A673 (cell line): ENCODE measurements at regions not wholly inside any gene's neighbourhood (a gene's known extent, or its start where the extent isn't known, plus 50 kb on each side); places are given as distances from the start of the nearest gene placed in this dataset.

Experiments
- BruUV-seq: library from RNA; stranded (reverse); fragments of 400-500 nt; replicated peaks from 2 replicates; lab custom pipeline; 2021; lab: Mats Ljungman, UMichigan
- CTCF ChIA-PET: fragments of 300-600 bp; sonication (Branson Sonifier 250); formaldehyde crosslinking; loops from one replicate; lab custom pipeline; 2022; ENCODE audit warnings: antibody characterized with exemption; lab: Charles Lee
- POLR2A ChIA-PET: fragments of 300-600 bp; sonication (Branson Sonifier 250); formaldehyde crosslinking; loops from one replicate; lab custom pipeline; 2022; ENCODE audit warnings: antibody characterized with exemption; ENCODE audit not compliant: low non-redundant PET; lab: Charles Lee
- DNase-seq: peaks from one replicate; pipeline ENCODE4 v3.0.0-alpha.2; 2015; ENCODE audit warnings: low spot score
- H3K27ac ChIP-seq: fragments of 200-600 bp; sonication (generic); 2 replicates; pipeline ENCODE4 v1.5.1; 2016; ENCODE audit warnings: mixed run types, low read depth, mild to moderate bottlenecking, mixed read lengths, antibody characterized with exemption, low read length; ENCODE audit not compliant: poor library complexity, severe bottlenecking
- H3K27me3 ChIP-seq: fragments of 200-600 bp; sonication (generic); replicated peaks from 2 replicates; pipeline ENCODE4 v1.6.1; 2017; ENCODE audit warnings: mixed run types, low read depth, mild to moderate bottlenecking, mixed read lengths, antibody characterized with exemption, low read length; ENCODE audit not compliant: insufficient read depth, poor library complexity
- H3K36me3 ChIP-seq: fragments of 200-600 bp; sonication (generic); 2 replicates; pipeline ENCODE4 v1.6.1; 2016; ENCODE audit warnings: mixed run types, mild to moderate bottlenecking, mixed read lengths, antibody characterized with exemption, low read length; ENCODE audit not compliant: insufficient read depth, poor library complexity, severe bottlenecking
- H3K4me1 ChIP-seq: fragments of 200-600 bp; sonication (generic); 2 replicates; pipeline ENCODE4 v1.6.1; 2017; ENCODE audit warnings: mixed run types, mild to moderate bottlenecking, mixed read lengths, antibody characterized with exemption, low read length; ENCODE audit not compliant: insufficient read depth, poor library complexity, severe bottlenecking
- H3K4me3 ChIP-seq: fragments of 200-600 bp; sonication (generic); 2 replicates; pipeline ENCODE4 v1.5.1; 2016; ENCODE audit warnings: low read depth, mixed run types, mild to moderate bottlenecking, mixed read lengths, low read length; ENCODE audit not compliant: poor library complexity, severe bottlenecking
- H3K9me3 ChIP-seq: fragments of 200-600 bp; sonication (generic); 2 replicates; pipeline ENCODE4 v1.6.1; 2016; ENCODE audit warnings: mixed run types, low read depth, mild to moderate bottlenecking, mixed read lengths, antibody characterized with exemption, low read length; ENCODE audit not compliant: poor library complexity, severe bottlenecking
- EZH2 ChIP-seq: fragments of 200-600 bp; sonication (generic); IDR thresholded peaks from 2 replicates; pipeline ENCODE4 v1.6.1; 2017; ENCODE audit warnings: borderline replicate concordance, low read depth, mild to moderate bottlenecking, mixed read lengths, antibody characterized with exemption, low read length; ENCODE audit not compliant: poor library complexity, severe bottlenecking
- intact Hi-C: fragments of 100-400 bp; cut with micrococcal nuclease; formaldehyde crosslinking; loops from one replicate; pipeline ENCODE4 v1.10.0; 2022; ENCODE audit not compliant: unreplicated experiment
- TF ChIP-seq, protein P1 (sequence below): fragments of 300-800, 200-600 bp; sonication (generic); conservative IDR thresholded peaks from 2 replicates; pipeline ENCODE4 v1.5.1; 2017; ENCODE audit warnings: low read depth, mild to moderate bottlenecking, antibody characterized with exemption, low read length, moderate library complexity, mixed read lengths

DNA sequence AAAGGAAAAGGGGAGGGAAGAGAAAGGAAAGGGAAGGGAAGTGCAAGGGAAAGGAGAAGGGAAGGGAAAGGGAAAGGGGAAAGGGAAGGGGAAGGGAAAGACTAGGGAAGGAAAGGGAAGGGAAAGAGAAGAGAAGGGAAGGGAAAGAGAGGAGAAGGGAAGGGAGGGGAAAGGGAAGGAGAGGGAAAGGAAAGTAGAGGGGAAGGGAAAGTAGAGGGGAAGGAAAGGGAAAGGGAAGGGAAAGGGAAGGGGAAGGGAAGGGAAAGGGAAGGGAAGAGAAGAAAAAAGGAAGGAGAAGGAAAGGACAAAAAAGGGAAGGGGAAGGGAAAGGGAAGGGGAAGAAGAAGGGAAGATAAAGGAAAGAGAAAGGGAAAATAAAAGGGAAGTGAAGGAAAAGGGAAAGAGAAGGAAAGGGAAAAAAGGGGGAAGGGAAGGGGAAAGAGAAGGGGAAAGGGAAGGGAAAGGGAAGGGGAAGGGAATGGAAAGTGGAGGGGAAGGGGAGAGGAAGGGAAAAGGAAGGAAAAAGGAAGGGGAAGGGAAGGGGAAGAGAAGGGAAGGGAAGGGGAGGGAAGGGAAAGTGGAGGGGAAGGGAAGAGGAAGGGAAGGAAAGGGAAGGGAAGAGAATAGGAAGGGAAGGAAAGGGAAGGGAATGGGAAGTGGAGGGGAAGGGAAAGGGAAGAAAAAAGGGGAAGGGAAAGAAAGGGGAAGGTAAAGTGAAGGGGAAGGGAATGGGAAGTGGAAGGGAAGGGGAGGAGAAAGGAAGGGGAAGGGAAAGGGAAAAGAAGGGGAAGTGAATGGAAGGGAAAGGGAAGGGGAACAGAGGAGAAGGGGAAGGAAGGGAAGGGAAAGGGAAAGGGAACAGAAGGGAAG, 138.2 kb downstream of the SPATA19 start:
- Histone ChIP-seq H3K27ac (no peak overlapping the region), H3K36me3 (no peaks in the 10 kb centered on the region), H3K4me1 (no peaks in the 10 kb centered on the region), H3K9me3 (peaks cover 9% of the 10 kb centered on the region), H3K27me3 (no peaks in the 10 kb centered on the region), H3K4me3 (no peak overlapping the region)
- no TSS peak for BruUV-seq
- intact Hi-C loops: no loop called here
- ChIA-PET CTCF (no interaction called here), POLR2A (no interaction called here)
- no peak for TF ChIP-seq EZH2
- TF ChIP-seq, protein P1, sequence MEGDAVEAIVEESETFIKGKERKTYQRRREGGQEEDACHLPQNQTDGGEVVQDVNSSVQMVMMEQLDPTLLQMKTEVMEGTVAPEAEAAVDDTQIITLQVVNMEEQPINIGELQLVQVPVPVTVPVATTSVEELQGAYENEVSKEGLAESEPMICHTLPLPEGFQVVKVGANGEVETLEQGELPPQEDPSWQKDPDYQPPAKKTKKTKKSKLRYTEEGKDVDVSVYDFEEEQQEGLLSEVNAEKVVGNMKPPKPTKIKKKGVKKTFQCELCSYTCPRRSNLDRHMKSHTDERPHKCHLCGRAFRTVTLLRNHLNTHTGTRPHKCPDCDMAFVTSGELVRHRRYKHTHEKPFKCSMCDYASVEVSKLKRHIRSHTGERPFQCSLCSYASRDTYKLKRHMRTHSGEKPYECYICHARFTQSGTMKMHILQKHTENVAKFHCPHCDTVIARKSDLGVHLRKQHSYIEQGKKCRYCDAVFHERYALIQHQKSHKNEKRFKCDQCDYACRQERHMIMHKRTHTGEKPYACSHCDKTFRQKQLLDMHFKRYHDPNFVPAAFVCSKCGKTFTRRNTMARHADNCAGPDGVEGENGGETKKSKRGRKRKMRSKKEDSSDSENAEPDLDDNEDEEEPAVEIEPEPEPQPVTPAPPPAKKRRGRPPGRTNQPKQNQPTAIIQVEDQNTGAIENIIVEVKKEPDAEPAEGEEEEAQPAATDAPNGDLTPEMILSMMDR: no peak
- no peak for DNase-seq

DNA sequence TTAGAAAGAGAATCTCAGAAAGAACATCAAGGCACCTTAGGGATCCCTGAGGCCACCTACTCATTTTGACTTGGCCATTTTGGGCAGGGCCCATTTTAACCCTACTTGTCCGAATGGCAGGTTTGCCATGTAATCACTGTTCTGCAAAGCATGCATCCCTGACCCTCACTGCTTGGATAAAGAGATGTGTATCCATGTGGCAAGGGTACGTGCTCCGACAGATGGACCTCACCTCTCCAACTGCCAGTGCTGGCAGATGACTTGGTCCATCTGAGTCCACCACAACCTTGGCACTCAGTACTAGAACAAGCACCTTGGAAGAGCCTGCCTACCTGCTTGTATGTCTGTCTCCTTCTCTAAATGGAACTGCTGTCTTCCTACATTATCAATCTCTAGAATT, 139.4 kb downstream of the SPATA19 start:
- Histone ChIP-seq H3K27me3 (no peaks in the 10 kb centered on the region), H3K27ac (no peak overlapping the region), H3K4me1 (no peaks in the 10 kb centered on the region), H3K9me3 (peaks cover 6% of the 10 kb centered on the region), H3K4me3 (no peak overlapping the region), H3K36me3 (no peaks in the 10 kb centered on the region)
- POLR2A ChIA-PET: no interaction called here
- no peak for TF ChIP-seq EZH2
- TF ChIP-seq, protein P1: no peak
- no peak for DNase-seq
- intact Hi-C loops: no loop called here
- BruUV-seq: no TSS peak
- CTCF ChIA-PET: no interaction called here

DNA sequence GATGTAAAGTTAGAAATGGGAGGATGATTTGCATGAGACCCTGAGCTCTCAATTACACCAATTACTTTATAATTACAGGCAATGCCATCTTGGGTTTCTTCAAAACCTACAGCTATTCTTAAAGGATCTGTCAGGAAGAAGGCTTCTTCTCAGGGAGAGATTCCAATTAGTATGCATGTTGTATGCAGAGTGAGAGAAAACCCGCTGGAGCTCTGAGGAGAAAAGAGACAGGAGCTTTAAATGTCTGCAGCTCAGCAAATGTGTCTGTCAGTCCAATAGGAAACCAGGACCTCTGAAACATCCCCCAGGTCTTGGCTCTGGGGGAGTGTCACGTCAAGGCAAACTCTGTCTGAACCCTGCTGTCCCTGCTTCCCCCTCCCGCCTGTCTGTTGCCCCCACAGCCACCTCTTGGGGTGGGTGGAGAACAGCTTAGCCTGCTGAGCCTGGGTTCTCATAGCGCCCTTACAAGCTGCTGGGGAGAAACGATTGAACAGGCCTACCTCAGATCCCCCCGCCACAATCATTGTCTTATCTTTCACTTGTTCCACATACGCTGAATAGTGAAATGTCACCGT, 140.2 kb downstream of the SPATA19 start:
- CTCF ChIA-PET: no interaction called here
- no peaks in the 10 kb centered on the region for H3K36me3 ChIP-seq

More for the DNA sequence above, 140.2 kb downstream of the SPATA19 start:
- Histone ChIP-seq H3K4me3 (no peak overlapping the region), H3K27me3 (no peaks in the 10 kb centered on the region), H3K27ac (no peak overlapping the region), H3K9me3 (peaks cover 6% of the 10 kb centered on the region), H3K4me1 (no peaks in the 10 kb centered on the region)
- TF ChIP-seq, protein P1: no peak
- TF ChIP-seq EZH2: no peak
- no peak for DNase-seq
- intact Hi-C loops: no loop called here
- no TSS peak for BruUV-seq
- POLR2A ChIA-PET: no interaction called here
